Left lobe of liver (tissue), 2 donors: ENCODE measurements at regions not wholly inside any gene's neighbourhood (a gene's known extent, or its start where the extent isn't known, plus 50 kb on each side); places are given as distances from the start of the nearest gene placed in this dataset.
A peak's percentile ranks its signal among the peaks of the same experiment; 100 is the strongest.
"Not testable (repeated sequence)": the region's sequence is repeated elsewhere in the genome, so short reads cannot be mapped to it uniquely, and the experiment has no call there.

Source experiments
- ATAC-seq: fragments of 200-7000 bp; cut with Tn5 transposase; one replicate; pipeline ENCODE4 v1.9.1; 2020; ENCODE audit warnings: mild to moderate bottlenecking, moderate library complexity
- DNase-seq: peaks from one replicate; pipeline ENCODE4 v3.0.0-alpha.2; 2020; ENCODE audit warnings: low spot score
- donor health status: DM: no; HTN: no; CAD: no; lungs with moderate emphysema.
- donor health status: DM: no; HTN: yes; CAD: no.

- DNase-seq (no peak), ATAC-seq (no peak)
These were observed 396.8 kb downstream of the TRAM1L1 start for GRCh38 chr4:116688536-116688935.

- no peak for DNase-seq
- ATAC-seq, result no peak
These were observed 417.2 kb downstream of the TRAM1L1 start for GRCh38 chr4:116668190-116668589.

GRCh38 chr4:116665716-116666115, 419.7 kb downstream of the TRAM1L1 start:
- ATAC-seq, result no peak
- no peak for DNase-seq

GRCh38 chr4:116664198-116664597, 421.2 kb downstream of the TRAM1L1 start:
- ATAC-seq (no peak), DNase-seq (no peak)

GRCh38 chr4:116639070-116639577, 446.3 kb downstream of the TRAM1L1 start:
- no peak for ATAC-seq
- DNase-seq, result no peak

- no peak for ATAC-seq
- no peak for DNase-seq
These were observed 446.8 kb downstream of the TRAM1L1 start for GRCh38 chr4:116638592-116638991.

- no peak for ATAC-seq
- no peak for DNase-seq
These were observed 448.5 kb downstream of the TRAM1L1 start for GRCh38 chr4:116636917-116637316.

- no peak for DNase-seq
These were observed 453.1 kb downstream of the TRAM1L1 start for GRCh38 chr4:116632269-116632668.

GRCh38 chr4:116628598-116628997, 456.8 kb downstream of the TRAM1L1 start:
- ATAC-seq, result no peak
- DNase-seq, result no peak

More at GRCh38 chr4:116632269-116632668, 453.1 kb downstream of the TRAM1L1 start:
- no peak for ATAC-seq

- no peak for DNase-seq
- ATAC-seq, result no peak
These were observed 457.8 kb downstream of the TRAM1L1 start for GRCh38 chr4:116627545-116627944.

GRCh38 chr4:116619508-116619907, 465.9 kb downstream of the TRAM1L1 start:
- ATAC-seq, result not testable (repeated sequence)

GRCh38 chr4:116618638-116619037, 466.7 kb downstream of the TRAM1L1 start:
- DNase-seq, result no peak
- ATAC-seq, result no peak

More at GRCh38 chr4:116619508-116619907, 465.9 kb downstream of the TRAM1L1 start:
- not testable (repeated sequence) for DNase-seq

GRCh38 chr4:116603096-116603495, 482.3 kb downstream of the TRAM1L1 start:
- DNase-seq (no peak), ATAC-seq (no peak)

- DNase-seq, result no peak
- ATAC-seq, result no peak
These were observed 485.5 kb downstream of the TRAM1L1 start for GRCh38 chr4:116599859-116600258.

- no peak for DNase-seq
- no peak for ATAC-seq
These were observed 486.2 kb downstream of the TRAM1L1 start for GRCh38 chr4:116598980-116599789.

GRCh38 chr4:116598155-116598979, 487.0 kb downstream of the TRAM1L1 start:
- DNase-seq (peak; percentile 44), ATAC-seq (no peak)

- ATAC-seq (no peak), DNase-seq (no peak)
These were observed 494.7 kb downstream of the TRAM1L1 start for GRCh38 chr4:116590648-116591047.

GRCh38 chr4:116588783-116589182, 496.6 kb downstream of the TRAM1L1 start:
- ATAC-seq (no peak), DNase-seq (no peak)

GRCh38 chr4:116585246-116585645, 500.1 kb downstream of the TRAM1L1 start:
- ATAC-seq (no peak), DNase-seq (no peak)

GRCh38 chr4:116577321-116577720, 508.1 kb downstream of the TRAM1L1 start:
- ATAC-seq (no peak), DNase-seq (no peak)

- no peak for DNase-seq
These were observed 511.8 kb downstream of the TRAM1L1 start for GRCh38 chr4:116573540-116573939.

GRCh38 chr4:116561768-116562167, 523.6 kb downstream of the TRAM1L1 start:
- DNase-seq (no peak), ATAC-seq (no peak)

More at GRCh38 chr4:116573540-116573939, 511.8 kb downstream of the TRAM1L1 start:
- no peak for ATAC-seq
